ENCODE measurements at regions not wholly inside any gene's neighbourhood (a gene's known extent, or its start where the extent isn't known, plus 50 kb on each side); places are given as distances from the start of the nearest gene placed in this dataset.
"Not testable (repeated sequence)": the region's sequence is repeated elsewhere in the genome, so short reads cannot be mapped to it uniquely, and the experiment has no call there.

- no peak for DNase-seq (ENCODE audit: low read depth, low spot score)
Observed at GRCh38 chr4:138800421-138800820, 215.2 kb upstream of the NOCT start.

GRCh38 chr4:138798404-138798803, 217.2 kb upstream of the NOCT start:
- no peak for DNase-seq (ENCODE audit: low read depth, low spot score)

DNA sequence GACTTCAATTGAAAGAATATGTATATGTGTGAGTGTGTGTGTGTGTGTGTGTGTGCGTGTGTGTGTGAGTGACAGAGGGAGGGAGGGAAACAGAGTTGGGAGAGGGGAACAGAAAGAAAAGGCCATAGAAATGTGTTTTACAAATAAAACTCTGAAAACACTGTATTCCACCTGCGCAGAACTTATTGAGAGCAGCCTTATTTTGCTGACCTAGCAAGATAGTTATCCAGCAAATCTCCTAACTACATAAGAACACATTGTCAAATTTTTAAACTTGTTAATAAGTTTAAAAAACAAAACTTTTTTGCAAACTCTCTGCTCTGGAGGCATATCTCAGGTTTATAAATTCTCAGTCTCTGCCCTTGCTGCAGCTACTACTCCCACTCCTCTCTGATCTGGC, 217.9 kb upstream of the NOCT start:
- DNase-seq (ENCODE audit: low read depth, low spot score) = no peak

DNA sequence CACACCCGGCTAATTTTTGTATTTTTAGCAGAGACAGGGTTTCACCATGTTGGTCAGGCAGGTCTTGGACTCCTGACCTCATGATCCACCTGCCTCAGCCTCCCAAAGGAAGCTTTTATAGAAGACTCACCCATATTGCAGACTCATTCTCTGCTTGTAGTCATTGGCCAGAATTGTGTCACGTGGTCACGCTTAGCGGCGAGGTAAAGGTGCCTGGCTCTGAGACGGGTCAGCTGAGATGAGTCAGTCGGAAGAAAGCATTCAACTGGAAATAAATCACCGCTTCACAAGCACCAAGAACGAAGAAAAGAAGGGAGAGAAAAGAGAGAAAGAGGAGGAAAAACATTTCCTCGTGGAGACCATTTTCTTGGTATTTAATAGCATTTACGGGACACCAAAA, 218.8 kb upstream of the NOCT start:
- no peak for DNase-seq (ENCODE audit: low read depth, low spot score)

GRCh38 chr4:138790706-138791340, 224.8 kb upstream of the NOCT start:
- DNase-seq (ENCODE audit: low read depth, low spot score) = no peak

- DNase-seq (ENCODE audit: low read depth, low spot score) = no peak
Observed at GRCh38 chr4:138789796-138790195, 225.8 kb upstream of the NOCT start.

GRCh38 chr4:138788857-138789256, 226.7 kb upstream of the NOCT start:
- no peak for DNase-seq (ENCODE audit: low read depth, low spot score)

GRCh38 chr4:138788267-138788790, 227.3 kb upstream of the NOCT start:
- no peak for DNase-seq (ENCODE audit: low read depth, low spot score)

DNA sequence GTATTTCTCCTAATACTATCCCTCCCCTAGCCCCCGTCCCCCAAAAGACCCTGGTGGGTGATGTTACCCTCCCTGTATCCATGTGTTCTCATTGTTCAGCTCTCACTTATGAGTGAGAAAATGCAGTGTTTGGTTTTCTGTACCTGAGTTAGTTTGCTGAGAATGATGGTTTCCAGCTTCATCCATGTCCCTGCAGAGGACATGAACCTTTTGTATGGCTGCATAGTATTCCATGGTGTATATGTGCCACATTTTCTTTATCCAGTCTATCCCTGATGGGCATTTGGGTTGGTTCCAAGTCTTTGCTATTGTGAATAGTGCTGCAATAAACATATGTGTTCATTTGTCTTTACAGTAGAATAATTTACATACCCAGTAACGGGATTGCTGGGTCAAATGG, 235.8 kb upstream of the NOCT start:
- not testable (repeated sequence) for DNase-seq (ENCODE audit: low read depth, low spot score)

DNA sequence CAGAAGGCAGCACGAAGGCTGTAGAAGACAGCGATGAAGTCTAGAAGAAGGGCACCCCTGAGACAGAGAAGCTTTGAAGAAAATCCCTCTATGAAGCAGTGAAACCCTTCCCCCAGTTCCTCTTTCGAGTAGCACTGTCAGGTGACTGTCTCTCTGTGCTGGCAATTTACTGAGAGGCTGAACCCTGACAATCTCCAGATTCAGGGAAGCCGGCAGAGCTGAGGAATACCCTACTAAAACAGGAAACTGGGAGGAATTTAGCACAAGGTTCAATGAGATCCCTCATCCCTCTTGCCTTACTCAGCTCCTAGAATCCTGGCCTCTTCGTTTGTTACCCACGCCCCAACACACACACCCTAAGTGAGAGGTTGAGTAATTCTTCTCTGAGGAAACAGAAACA, 239.7 kb upstream of the NOCT start:
- no peak for DNase-seq (ENCODE audit: low read depth, low spot score)

DNA sequence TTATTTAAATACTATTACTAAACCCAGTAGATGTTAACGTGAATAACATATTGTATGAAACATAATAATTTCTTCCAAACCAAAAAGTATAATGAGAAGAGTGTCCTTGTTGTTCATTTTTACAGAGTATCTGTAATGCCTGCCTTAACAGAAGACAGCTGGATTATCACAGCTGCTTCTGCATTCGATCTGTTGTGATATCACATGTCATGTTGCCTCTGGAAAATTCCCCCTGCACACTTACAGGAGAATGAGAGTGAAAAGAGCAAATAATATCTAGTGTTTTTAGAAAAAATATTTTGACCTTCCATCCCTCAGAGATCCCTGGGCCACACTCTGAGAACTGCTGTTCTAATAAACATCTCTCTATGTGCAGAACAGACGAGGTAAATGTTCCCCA, 240.1 kb upstream of the NOCT start:
- no peak for DNase-seq (ENCODE audit: low read depth, low spot score)

DNA sequence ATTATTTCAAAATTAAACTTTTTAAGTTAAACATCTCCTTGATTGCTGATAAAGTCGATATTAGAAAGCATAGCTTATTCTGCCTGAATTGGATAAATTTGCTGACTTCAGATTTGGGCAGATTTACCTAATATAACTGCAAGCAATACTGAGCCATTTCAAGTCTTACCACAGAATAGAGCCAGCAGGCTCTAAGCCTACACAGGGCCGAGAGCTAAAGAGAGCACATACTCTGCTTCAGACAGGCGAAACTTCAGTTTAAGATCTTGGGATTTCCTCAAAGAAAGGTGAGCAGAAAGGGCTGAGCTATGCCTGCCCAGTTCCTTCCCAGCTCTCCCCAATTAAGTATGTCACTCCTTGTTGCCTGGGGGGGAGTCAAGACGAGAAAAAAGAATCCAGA, 240.6 kb upstream of the NOCT start:
- DNase-seq (ENCODE audit: low read depth, low spot score) = no peak

- not testable (repeated sequence) for DNase-seq (ENCODE audit: low read depth, low spot score)
Observed at GRCh38 chr4:138774125-138774524, 241.5 kb upstream of the NOCT start.

GRCh38 chr4:138773321-138773720, 242.3 kb upstream of the NOCT start:
- DNase-seq (ENCODE audit: low read depth, low spot score) = no peak

GRCh38 chr4:138772366-138772765, 243.2 kb upstream of the NOCT start:
- DNase-seq (ENCODE audit: low read depth, low spot score) = no peak

DNA sequence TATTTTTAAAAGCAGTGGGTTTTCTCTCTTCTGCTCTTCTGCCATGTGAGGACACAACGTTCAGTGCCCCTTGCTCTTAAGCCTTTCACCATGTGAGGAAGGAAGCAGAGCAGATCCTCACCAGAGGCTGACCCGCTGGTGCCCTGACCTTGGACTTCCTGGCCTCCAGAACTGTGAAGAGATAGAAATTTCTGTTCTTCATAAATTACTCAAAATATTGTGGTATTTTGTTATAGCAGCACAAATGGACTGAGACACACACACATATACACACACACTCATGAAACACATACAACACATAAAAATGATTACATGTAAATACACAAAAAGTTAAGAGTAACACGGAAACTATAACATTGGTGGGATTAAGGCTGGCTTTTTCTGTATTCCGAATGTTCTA, 244.8 kb upstream of the NOCT start:
- DNase-seq (ENCODE audit: low read depth, low spot score) = no peak

- DNase-seq (ENCODE audit: low read depth, low spot score) = no peak
Observed at GRCh38 chr4:138766332-138766731, 249.2 kb upstream of the NOCT start.

GRCh38 chr4:138765442-138765841, 250.1 kb upstream of the NOCT start:
- no peak for DNase-seq (ENCODE audit: low read depth, low spot score)

DNA sequence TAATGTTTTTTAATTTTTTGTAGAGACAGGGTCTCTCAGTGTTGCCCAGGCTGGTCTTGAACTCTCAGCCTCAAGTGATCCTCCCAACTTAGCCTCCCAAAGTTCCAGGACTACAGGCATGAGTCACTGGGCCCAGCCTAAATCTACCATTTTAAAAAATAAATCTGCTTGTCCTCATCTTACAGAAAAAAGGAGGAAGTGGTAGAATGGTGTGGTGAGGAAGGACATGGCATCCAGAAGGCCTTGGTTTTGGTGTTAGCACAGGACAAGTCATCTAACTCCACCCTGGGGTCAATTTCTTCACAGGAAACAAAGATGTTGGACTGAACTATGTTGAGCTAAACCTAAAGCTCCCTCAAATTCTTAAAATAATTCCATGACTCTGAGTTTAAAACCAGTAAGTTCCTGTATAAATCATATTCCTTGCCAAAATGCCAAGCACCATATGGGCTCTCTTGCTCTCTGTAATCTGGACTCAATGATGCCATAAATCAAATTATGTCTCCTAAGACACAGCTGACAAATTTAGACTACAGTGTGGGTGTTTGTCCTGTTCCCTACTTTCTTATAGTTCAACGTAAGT, 253.9 kb upstream of the NOCT start:
- no peak for DNase-seq (ENCODE audit: low read depth, low spot score)

- no peak for DNase-seq (ENCODE audit: low read depth, low spot score)
Observed at GRCh38 chr4:138759554-138759902, 256.1 kb upstream of the NOCT start.

DNA sequence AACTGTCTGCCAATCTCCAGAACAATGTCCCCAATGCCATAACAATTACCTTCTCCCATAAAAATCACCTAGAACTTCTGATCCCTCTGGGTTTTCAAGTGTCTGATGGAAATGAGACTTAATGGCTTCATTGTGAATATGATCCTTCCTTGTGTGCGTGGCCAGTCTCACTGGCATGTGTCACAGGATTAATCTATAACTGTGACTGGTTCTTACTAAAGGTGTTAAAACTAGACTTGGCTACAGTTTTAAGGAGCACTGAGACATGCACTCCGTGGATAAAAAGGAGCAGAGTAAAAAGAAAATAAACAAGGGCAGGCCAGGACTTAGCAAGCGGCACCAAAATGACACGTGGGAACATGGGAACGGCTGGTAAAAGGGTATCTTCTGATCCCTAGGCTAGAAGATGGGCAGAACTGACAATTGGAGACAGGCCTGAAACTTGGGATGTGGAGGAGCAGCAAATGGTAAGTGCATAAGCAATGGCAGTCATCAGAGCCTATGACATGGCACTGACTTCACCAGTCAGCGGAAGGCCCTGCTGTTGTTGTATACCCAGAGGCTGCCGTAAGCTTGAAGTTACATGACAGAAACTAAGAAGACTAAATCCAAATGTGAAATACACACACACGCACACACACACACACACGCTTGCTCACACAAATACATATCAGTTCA, 256.6 kb upstream of the NOCT start:
- DNase-seq (ENCODE audit: low read depth, low spot score) = no peak

DNA sequence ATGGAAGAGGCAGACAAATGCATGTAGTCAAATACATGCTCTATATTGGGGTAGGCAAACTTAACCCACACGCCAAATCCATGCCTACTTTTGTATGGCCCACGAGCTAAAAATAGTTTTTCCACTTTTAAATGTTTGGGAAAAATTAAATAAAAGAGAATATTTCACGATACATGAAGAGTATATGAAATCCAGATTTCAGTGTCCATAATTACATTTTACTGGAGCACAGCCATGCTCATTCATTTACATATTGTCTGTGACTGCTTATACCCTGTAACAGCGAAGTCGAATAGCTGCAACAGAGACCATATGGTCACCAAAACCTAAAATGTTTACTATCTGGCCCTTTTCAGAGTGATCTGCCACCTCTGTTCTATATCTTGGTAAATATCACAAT, 257.4 kb upstream of the NOCT start:
- DNase-seq (ENCODE audit: low read depth, low spot score) = no peak

GRCh38 chr4:138757432-138757831, 258.1 kb upstream of the NOCT start:
- DNase-seq (ENCODE audit: low read depth, low spot score) = no peak
